Endothelial cell of umbilical vein (primary cell): ENCODE measurements at regions not wholly inside any gene's neighbourhood (a gene's known extent, or its start where the extent isn't known, plus 50 kb on each side); places are given as distances from the start of the nearest gene placed in this dataset.

ENCODE experiments used
- EZH2 ChIP-seq: IDR thresholded peaks from 2 replicates; pipeline ENCODE4 v1.6.1; 2012; ENCODE audit warnings: borderline replicate concordance, low read depth, mild to moderate bottlenecking, moderate library complexity, low read length, inconsistent platforms; ENCODE audit not compliant: severe bottlenecking
- GATA2 ChIP-seq: IDR thresholded peaks from 2 replicates; pipeline ENCODE4 v1.7.0; 2011; ENCODE audit warnings: low read depth, mild to moderate bottlenecking, moderate library complexity, mixed read lengths, low read length; ENCODE audit not compliant: insufficient read length, insufficient read depth
- JUN ChIP-seq: IDR thresholded peaks from 2 replicates; pipeline ENCODE4 v1.6.1; 2011; ENCODE audit warnings: borderline replicate concordance, low read depth; ENCODE audit not compliant: insufficient read length, insufficient read depth
- MYC ChIP-seq: IDR thresholded peaks from one replicate; pipeline ENCODE4 v1.6.1; 2011; ENCODE audit warnings: mild to moderate bottlenecking, low read depth, low read length
- POLR2A ChIP-seq: IDR thresholded peaks from 2 replicates; pipeline ENCODE4 v1.6.1; 2012; ENCODE audit warnings: low read depth, mild to moderate bottlenecking, control low read depth, low read length
- POLR2AphosphoS5 ChIP-seq: IDR thresholded peaks from 2 replicates; pipeline ENCODE4 v1.6.1; 2012; ENCODE audit warnings: low read depth, mild to moderate bottlenecking, control low read depth, low read length, moderate library complexity; ENCODE audit not compliant: insufficient read depth
- TF ChIP-seq, protein P1 (sequence below), 2 donors: IDR thresholded peaks; 1 replicate in 1 of 2; 2 replicates in 1 of 2; pipeline ENCODE4 v1.5.1; 2011; ENCODE audit warnings: low read length in 2 of 2, mild to moderate bottlenecking in 2 of 2, moderate library complexity in 2 of 2, control low read depth in 1 of 2, inconsistent platforms in 1 of 2, low read depth in 1 of 2; ENCODE audit not compliant: insufficient read depth in 1 of 2; ENCODE audit errors: extremely low read depth in 1 of 2
- TF ChIP-seq, protein P2 (sequence below): IDR thresholded peaks from 2 replicates; pipeline ENCODE4 v1.6.1; 2011; ENCODE audit not compliant: insufficient read depth, insufficient read length

DNA sequence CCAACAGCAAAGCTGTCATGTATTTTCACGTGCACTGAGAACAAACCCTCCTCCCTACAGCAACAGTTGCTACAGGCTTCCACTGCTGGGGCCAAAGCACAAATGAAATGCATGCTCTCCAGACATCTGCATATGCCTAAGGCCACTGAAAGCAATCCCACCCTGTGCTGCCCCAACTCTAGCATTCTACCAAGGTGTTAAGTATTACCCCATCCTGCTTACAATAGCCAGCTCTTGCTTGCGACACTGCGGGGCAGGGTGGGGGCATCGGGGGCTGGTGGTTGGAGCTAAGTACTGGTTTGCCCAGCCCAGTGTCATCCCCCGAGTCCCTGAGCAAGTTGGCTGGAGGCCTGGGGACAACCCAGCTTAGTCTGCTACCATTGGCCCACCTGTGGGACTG lies 742.5 kb downstream of the TDRD15 start:
- TF ChIP-seq, protein P1, sequence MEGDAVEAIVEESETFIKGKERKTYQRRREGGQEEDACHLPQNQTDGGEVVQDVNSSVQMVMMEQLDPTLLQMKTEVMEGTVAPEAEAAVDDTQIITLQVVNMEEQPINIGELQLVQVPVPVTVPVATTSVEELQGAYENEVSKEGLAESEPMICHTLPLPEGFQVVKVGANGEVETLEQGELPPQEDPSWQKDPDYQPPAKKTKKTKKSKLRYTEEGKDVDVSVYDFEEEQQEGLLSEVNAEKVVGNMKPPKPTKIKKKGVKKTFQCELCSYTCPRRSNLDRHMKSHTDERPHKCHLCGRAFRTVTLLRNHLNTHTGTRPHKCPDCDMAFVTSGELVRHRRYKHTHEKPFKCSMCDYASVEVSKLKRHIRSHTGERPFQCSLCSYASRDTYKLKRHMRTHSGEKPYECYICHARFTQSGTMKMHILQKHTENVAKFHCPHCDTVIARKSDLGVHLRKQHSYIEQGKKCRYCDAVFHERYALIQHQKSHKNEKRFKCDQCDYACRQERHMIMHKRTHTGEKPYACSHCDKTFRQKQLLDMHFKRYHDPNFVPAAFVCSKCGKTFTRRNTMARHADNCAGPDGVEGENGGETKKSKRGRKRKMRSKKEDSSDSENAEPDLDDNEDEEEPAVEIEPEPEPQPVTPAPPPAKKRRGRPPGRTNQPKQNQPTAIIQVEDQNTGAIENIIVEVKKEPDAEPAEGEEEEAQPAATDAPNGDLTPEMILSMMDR (IDR thresholded peaks at IDR 0.05; ENCODE audit: extremely low read depth in 1 of 2, insufficient read depth in 1 of 2, low read depth in 1 of 2, low read length in 2 of 2), result no peak
- TF ChIP-seq POLR2A, result no peak
- no peak for TF ChIP-seq GATA2
- TF ChIP-seq, protein P2, sequence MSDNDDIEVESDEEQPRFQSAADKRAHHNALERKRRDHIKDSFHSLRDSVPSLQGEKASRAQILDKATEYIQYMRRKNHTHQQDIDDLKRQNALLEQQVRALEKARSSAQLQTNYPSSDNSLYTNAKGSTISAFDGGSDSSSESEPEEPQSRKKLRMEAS, result no peak
- TF ChIP-seq POLR2AphosphoS5, result no peak
- no peak for TF ChIP-seq EZH2
- no peak for TF ChIP-seq MYC
- TF ChIP-seq JUN, result no peak
